ENCODE measurements at regions not wholly inside any gene's neighbourhood (a gene's known extent, or its start where the extent isn't known, plus 50 kb on each side); places are given as distances from the start of the nearest gene placed in this dataset.
A peak's percentile ranks its signal among the peaks of the same experiment; 100 is the strongest.

- BruUV-seq (replicated peaks): no TSS peak
- ChIA-PET POLR2A (no interaction called here), CTCF (interaction anchor here (0.6 to 1.0 kb wide), 3 partner anchors 22 to 280 kb away, joined by 3 to 5 read pairs (median 3); no protein-coding TSS in a partner anchor)
- Histone ChIP-seq H3K4me1 (peaks cover 15% of the 10 kb centered on the region), H3K4me3 (ENCODE audit: low read depth, low read length) (no peak overlapping the region), H3K36me3 (ENCODE audit: control insufficient read depth, insufficient read depth, low read length) (no peaks in the 10 kb centered on the region), H3K9me3 (no peaks in the 10 kb centered on the region), H3K27me3 (replicated peaks; ENCODE audit: control insufficient read depth, insufficient read depth, low read length) (no peaks in the 10 kb centered on the region)
- peak in 1 of 2 experiments; percentile 19 for DNase-seq
- Mint-ChIP-seq H3K9me3 (ENCODE audit: unreplicated experiment) (no peaks in the 10 kb centered on the region), H3K36me3 (ENCODE audit: insufficient read depth, unreplicated experiment) (no peaks in the 10 kb centered on the region), H3K27ac (ENCODE audit: unreplicated experiment) (no peak overlapping the region), H3K4me1 (ENCODE audit: low read depth, unreplicated experiment) (no peaks in the 10 kb centered on the region), H3K27me3 (ENCODE audit: insufficient read depth, unreplicated experiment) (no peaks in the 10 kb centered on the region), H3K4me3 (ENCODE audit: unreplicated experiment) (no peak overlapping the region)
- intact Hi-C loops (cut with micrococcal nuclease; ENCODE audit: unreplicated experiment): no loop called here
- TF ChIP-seq CTCF (IDR thresholded peaks at IDR 0.05; ENCODE audit: insufficient read depth in 1 of 2, low read depth in 1 of 2, low read length in 1 of 2, severe bottlenecking in 1 of 2, unreplicated experiment in 1 of 2): peak in 1 of 2 experiments; percentile 14
These were observed 299.5 kb upstream of the RASGRP1 start for GRCh38 chr15:38864122-38864521.

- Mint-ChIP-seq H3K27me3 (ENCODE audit: insufficient read depth, unreplicated experiment) (no peaks in the 10 kb centered on the region), H3K27ac (ENCODE audit: unreplicated experiment) (no peak overlapping the region), H3K4me3 (ENCODE audit: unreplicated experiment) (no peak overlapping the region), H3K36me3 (ENCODE audit: insufficient read depth, unreplicated experiment) (no peaks in the 10 kb centered on the region), H3K9me3 (ENCODE audit: unreplicated experiment) (no peaks in the 10 kb centered on the region), H3K4me1 (ENCODE audit: low read depth, unreplicated experiment) (peaks cover 7% of the 10 kb centered on the region)
- CTCF ChIA-PET: interaction anchor here (0.6 to 0.7 kb wide), 2 partner anchors 160 to 162 kb away, joined by 3 to 5 read pairs; no protein-coding TSS in a partner anchor
- Histone ChIP-seq H3K9me3 (no peaks in the 10 kb centered on the region; the same call in 1 of the 2 replicates), H3K27me3 (replicated peaks; ENCODE audit: control insufficient read depth, insufficient read depth, low read length) (no peaks in the 10 kb centered on the region), H3K4me3 (ENCODE audit: low read depth, low read length) (no peak overlapping the region), H3K4me1 (peaks cover 15% of the 10 kb centered on the region), H3K36me3 (ENCODE audit: control insufficient read depth, insufficient read depth, low read length) (no peaks in the 10 kb centered on the region)
- intact Hi-C loops (cut with micrococcal nuclease; ENCODE audit: unreplicated experiment): no loop called here
- TF ChIP-seq CTCF (IDR thresholded peaks at IDR 0.05; ENCODE audit: insufficient read depth in 1 of 2, low read depth in 1 of 2, low read length in 1 of 2, severe bottlenecking in 1 of 2, unreplicated experiment in 1 of 2): no peak
- POLR2A ChIA-PET: no interaction called here
- no peak for DNase-seq
- BruUV-seq (replicated peaks): no TSS peak
These were observed 300.4 kb upstream of the RASGRP1 start for GRCh38 chr15:38864827-38865581.

GRCh38 chr15:38867556-38867955 lies 302.9 kb upstream of the RASGRP1 start:
- H3K4me3 Mint-ChIP-seq (ENCODE audit: unreplicated experiment): no peak overlapping the region
- H3K9me3 Mint-ChIP-seq (ENCODE audit: unreplicated experiment): no peaks in the 10 kb centered on the region
- intact Hi-C loops (cut with micrococcal nuclease; ENCODE audit: unreplicated experiment): no loop called here
- TF ChIP-seq CTCF (IDR thresholded peaks at IDR 0.05; ENCODE audit: insufficient read depth in 1 of 2, low read depth in 1 of 2, low read length in 1 of 2, severe bottlenecking in 1 of 2, unreplicated experiment in 1 of 2): no peak
- H3K36me3 Mint-ChIP-seq (ENCODE audit: insufficient read depth, unreplicated experiment): no peaks in the 10 kb centered on the region
- H3K27me3 ChIP-seq (replicated peaks; ENCODE audit: control insufficient read depth, insufficient read depth, low read length): no peaks in the 10 kb centered on the region
- H3K27me3 Mint-ChIP-seq (ENCODE audit: insufficient read depth, unreplicated experiment): no peaks in the 10 kb centered on the region
- peaks cover 20% of the 10 kb centered on the region for H3K4me1 ChIP-seq
- no peaks in the 10 kb centered on the region; the same call in 1 of the 2 replicates for H3K9me3 ChIP-seq
- H3K27ac Mint-ChIP-seq (ENCODE audit: unreplicated experiment): no peak overlapping the region
- CTCF ChIA-PET: no interaction called here
- BruUV-seq (replicated peaks): no TSS peak
- POLR2A ChIA-PET: no interaction called here
- H3K36me3 ChIP-seq (ENCODE audit: control insufficient read depth, insufficient read depth, low read length): no peaks in the 10 kb centered on the region
- no peak overlapping the region for H3K4me3 ChIP-seq (ENCODE audit: low read depth, low read length)
- DNase-seq: no peak
- H3K4me1 Mint-ChIP-seq (ENCODE audit: low read depth, unreplicated experiment): peaks cover 7% of the 10 kb centered on the region

All from Caco-2 (cell line).